Activated CD8-positive, alpha-beta memory T cell treated with anti-CD3 and anti-CD28 coated beads for 36 hours (primary cell): ENCODE measurements at regions not wholly inside any gene's neighbourhood (a gene's known extent, or its start where the extent isn't known, plus 50 kb on each side); places are given as distances from the start of the nearest gene placed in this dataset.
"Not testable (repeated sequence)": the region's sequence is repeated elsewhere in the genome, so short reads cannot be mapped to it uniquely, and the experiment has no call there.

Experiments used
- CTCF ChIA-PET: fragments of 350-600 bp; sonication (Branson Sonifier 250); formaldehyde crosslinking; loops from one replicate; lab custom pipeline; 2021; ENCODE audit warnings: antibody characterized with exemption; lab: Charles Lee
- POLR2A ChIA-PET: fragments of 350-600 bp; sonication (Branson Sonifier 250); formaldehyde crosslinking; loops from one replicate; lab custom pipeline; 2021; ENCODE audit warnings: antibody characterized with exemption; lab: Charles Lee

DNA sequence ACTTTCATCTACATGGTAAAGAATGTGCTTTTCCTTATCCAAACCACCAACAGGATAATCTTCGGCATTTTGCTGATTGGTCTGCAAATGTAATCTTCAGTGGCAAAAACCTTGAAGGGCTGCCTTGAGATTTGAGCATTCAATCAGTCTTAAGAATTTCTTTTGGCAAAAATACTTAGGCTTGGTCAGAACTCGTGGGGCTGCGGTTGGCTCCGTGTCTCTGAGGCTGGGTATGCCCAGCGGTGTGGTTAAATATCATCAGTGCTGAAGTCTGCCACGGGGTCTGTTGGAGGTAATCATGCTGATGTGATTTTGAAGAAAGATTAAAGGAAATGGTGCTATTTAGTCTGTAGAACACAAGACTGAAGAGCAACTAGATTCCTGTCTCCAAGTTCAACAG is 262.6 kb downstream of the EN1 start:
- ChIA-PET CTCF (no interaction called here), POLR2A (no interaction called here)

DNA sequence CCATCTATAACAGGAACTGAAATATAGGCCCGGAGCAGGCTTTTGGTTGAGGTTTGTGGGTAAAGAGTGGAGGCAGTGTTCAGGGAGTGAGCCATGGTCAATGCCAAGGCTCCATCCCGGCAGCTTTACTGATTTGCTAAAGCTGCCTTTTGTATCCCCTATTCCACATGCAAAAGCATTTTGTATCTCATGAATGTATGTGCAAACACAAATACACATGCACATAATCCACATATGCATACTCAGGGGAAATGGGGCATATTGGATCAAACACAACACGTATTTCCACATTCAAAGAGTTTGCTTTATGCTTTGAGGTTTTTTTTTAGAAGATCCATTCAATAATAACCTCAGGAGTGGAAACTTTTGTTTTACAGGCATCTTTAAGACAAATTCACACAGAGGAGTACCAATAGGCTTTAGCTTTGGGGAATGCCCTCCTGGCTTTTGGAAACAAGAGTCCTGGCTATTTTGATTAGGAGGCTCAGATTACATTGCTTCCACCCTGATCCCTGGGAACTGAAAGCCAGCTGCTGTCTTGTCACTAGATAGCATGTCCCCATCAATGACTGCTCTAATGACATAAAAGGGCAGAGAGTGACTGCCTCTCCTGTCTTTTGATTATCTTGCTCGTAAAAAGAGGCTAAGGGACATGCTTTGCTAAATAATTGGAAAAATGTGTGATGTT is 263.2 kb downstream of the EN1 start:
- POLR2A ChIA-PET: no interaction called here
- CTCF ChIA-PET: no interaction called here

DNA sequence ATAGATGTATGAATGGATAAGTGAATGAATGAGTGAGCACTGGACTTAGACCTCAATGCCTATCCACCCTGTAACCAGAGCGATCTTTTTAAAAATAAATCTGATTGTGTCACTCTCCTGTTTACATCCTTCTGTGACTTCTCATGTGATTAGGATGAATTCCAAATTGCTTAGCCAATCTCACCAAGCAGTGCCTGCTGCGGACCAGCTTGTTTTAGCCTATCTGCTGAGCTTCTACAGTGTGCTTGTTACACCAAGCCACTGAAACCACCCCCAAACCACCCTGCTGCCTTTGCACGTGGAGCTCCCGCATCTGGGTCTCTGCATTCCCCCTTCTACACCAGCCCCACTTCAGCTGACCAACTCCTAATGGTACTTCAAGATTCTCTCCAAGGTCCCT is 265.4 kb downstream of the EN1 start:
- ChIA-PET POLR2A (no interaction called here), CTCF (no interaction called here)

DNA sequence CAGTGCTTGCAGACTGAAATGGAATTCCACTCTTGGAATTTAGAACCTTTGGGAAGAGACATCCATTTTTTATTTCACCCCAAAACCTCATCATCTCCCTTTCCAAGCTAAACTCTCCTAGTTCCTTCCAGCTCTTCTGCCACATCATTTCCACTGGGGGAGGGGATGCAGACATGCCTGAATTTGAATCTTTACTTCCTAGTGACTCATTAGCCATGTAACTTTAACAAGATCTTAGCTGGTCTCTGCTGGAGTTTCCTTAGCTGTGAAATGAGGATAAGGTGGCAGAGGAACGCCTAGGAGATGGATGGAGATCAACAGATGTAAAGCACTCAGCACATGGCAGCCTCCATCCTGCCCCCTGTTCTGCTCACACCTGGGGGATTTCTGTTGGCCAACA is 266.8 kb downstream of the EN1 start:
- ChIA-PET POLR2A (no interaction called here), CTCF (no interaction called here)

DNA sequence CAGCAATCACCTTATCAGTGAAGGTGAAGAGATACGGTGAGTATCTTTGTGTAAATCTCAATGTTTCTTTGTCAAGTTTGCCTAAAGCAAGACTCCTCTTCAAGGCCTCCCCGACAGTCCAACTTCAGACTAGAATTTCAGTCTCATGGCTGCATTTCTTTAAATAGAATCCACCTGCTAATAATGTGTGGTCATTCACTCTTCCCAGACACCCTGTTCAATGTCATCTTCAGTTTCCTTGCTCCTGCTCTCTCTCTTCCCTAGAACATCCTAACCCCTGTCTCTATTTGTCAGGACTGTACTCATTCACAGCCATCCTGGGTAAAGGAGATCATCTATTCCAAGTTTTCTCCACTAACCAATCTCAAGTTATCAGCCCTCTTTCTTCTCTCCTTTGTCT is 267.3 kb downstream of the EN1 start:
- POLR2A ChIA-PET: no interaction called here
- CTCF ChIA-PET: no interaction called here

DNA sequence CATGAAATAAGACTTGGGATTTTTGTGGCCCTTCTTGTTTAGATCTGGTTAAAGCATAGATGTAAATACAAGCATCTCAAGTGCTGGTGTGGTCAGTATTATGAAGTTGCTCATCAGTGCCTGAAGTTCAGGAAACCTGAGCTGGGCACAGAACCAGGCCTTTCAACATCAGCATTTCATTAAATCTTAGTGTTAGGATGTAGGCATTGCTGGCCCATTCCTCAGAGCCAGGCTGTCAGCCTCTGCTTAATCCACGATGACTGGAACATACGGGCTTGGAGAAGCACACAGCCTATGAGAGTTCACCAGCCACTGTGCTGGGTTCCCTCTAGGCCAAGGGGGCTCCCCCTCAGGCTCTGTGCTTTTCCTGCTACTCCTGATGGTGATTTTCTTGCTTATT is 270.2 kb downstream of the EN1 start:
- CTCF ChIA-PET: no interaction called here
- POLR2A ChIA-PET: no interaction called here

DNA sequence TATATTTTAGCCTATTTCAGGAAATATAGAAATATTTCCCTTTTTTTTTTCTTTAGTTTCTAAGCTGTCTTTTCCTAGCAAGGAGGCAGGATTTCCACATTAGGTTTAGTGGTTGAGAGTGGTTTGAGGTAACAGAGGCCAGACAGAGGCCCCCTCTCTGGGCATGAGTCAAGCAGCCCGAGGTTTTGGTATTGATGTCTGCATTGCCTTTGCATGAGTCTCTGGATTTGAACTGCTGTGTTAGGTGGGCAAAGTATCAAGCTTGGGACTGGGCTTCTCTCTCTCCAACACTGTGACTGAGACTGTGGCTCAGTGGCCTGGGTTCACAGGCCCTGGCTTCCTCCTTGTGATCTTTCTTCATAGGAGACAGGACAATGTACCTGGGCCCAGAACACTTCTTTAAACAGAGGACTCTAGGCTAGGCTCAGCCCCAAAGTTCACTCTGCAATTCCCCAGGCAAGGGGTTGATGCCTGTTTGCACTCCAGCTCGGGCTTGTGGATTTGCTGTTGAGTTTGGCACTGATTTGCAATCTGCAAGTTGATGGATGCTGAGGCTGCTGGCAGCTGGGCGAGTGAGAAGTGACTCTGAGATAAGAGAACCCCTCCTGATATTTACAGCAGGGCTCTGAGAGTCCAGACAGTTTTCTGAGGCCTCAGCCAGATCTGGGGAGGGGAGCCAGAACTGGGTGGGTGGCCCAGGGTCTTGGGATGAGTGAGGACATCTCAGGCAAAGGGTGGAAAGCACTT is 271.2 kb downstream of the EN1 start:
- ChIA-PET POLR2A (no interaction called here), CTCF (no interaction called here)

DNA sequence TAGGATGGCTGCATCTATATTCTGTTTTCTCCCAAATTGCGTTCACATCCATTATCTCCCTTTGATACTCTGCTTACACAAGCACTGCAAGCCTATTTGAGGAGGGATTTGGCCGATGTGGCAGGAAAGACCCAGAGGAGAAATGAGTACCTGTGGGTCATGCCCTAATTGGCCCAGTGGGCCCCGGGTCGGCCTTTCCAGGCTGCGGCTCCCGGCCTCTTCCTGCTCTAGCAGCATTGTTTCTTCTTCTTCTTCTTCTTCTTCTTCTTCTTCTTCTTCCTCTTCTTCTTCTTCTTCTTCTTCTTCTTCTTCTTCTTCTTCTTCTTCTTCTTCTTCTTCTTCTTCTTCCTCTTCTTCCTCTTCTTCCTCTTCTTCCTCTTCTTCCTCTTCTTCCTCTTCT is 275.1 kb downstream of the EN1 start:
- CTCF ChIA-PET, POLR2A ChIA-PET: not testable (repeated sequence)

DNA sequence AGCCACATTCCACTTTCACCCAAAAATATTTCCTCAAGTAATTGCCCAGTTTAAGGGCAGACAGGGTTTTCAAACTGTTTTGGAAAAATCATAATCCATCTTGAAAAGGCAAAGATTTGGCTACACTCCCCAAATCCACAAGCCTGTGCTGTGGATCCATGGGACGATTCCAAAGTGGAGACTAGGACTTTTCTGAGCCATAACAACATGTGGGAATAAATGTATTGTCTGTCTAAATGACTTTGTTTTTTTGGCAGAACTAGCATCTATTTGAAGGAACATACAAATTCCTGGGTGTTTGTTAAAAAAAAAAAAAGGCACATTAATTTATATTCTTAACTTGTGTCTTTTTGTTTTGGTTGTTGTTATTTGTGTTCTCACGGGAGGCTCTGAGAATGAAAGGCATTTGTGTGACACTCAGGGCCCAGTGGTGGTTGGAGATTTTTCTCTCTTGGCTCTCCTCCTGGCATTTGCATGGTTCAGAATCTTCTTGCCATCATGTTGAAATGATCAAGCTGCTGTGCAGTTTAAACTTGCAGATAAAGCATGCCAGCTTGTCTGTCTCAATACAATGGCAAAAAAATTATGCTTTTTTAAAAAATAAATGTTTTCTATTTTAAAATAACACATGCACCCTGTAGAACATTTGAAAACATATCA is 277.4 kb downstream of the EN1 start:
- POLR2A ChIA-PET: no interaction called here
- CTCF ChIA-PET: no interaction called here

DNA sequence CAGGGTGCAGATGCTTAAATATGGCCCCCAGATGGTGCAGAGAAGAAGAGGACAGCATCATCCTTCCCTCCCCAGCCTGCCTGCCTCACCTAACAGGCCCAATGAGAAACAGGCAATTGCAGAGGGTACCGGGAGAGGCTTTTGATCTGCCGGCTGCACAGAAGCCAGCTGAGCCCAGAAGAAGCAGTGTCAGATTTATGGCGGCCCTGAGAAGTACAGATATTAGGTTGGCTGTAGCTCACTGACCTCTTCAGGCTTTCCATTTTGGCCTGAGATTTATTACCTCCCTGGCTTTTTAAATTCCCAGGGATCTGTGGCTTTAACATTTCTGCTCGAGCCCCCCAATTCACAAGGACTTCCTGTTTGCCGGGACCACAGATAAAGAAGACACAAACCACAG is 278.7 kb downstream of the EN1 start:
- ChIA-PET CTCF (no interaction called here), POLR2A (no interaction called here)

DNA sequence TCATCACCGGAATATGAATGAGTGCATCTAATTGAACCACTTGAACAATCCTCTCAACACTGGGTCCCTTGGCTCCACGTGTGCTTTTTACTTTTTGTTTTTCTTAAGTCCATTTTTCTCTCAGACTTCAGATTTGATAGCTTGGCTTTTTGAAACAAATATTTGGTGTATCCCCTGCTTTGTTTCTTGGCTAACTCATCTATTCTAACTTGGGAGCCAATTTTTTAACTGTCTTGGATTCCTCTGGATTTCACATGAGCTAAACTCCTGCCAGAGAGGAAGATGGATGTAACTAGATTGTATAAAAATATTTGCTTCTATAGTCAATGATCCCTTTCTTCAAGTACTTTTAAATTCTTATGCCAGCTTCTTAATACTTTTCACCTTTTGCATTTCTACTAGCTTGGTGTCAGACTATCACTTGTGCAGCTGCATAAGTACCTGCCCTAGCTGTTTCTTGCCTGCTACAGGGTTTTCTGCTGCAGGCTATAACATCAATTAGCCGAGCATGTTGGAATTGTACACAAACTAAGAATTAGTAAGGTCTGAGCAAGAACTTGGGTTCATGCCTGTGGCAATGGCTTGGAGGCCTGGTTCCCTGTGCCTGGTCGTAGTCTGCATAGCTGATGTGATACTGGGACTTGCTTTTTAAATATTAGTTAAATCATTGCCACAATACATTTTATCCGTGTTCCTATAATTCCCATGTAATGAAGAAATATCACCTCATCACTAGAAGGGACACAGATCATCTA is 281.5 kb downstream of the EN1 start:
- CTCF ChIA-PET: no interaction called here
- POLR2A ChIA-PET: no interaction called here

DNA sequence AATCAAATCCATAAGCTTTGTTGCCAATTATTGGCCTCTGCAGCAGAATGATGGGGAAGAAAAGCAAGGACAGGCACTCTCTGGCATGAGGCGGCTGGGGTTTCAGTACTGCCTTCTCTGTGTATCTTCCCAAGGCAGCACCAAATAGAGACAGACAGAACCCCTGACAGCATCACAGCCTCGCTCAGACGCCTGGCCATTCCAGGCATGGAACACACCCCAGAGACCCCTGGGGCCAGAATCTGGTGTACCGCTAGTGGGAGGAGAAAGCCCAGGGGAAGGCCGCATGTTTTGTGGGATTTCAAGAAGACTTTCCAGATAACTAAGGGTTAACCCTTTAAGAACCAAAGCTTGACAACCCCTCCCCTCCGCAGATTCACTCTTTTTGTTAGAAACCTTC is 282.1 kb downstream of the EN1 start:
- CTCF ChIA-PET: no interaction called here
- POLR2A ChIA-PET: no interaction called here

DNA sequence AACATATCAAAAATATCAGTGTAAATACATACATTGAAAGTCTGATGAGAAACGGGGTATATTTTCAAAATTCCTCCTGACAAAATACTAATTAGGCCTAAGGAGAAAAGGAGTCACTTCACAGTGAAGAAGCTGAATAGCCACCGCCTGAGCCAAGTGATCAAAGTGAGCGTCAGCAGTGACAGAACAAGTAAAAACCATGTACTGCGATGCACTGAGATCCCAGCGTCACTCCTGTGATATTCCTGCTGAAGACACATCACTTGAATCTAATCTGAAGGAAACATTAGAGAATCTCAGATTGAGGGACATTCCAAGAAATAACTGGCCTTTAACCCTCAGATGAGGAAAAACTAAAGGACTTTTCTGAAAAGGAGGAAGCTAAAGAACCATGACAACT is 285.3 kb downstream of the EN1 start:
- POLR2A ChIA-PET: no interaction called here
- CTCF ChIA-PET: no interaction called here

DNA sequence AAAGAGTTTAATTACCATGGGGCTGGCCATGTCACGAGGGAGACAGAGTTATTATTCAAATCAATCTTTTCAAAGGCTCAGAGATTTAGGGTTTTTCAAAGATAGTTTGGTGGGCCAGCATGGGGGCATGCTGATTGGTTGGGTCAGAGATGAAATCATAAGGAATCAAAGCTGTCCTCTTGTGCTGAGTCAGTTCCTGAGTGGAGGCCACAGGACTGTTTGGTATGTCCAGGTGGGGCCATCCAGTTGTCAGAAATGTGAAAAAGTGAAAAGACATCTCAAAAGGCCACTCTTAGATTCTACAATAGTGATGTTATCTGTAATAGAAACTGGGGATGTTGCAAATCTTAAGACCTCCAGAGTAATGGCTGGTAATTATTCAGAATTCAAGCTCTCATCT is 288.6 kb downstream of the EN1 start:
- ChIA-PET POLR2A (no interaction called here), CTCF (no interaction called here)

DNA sequence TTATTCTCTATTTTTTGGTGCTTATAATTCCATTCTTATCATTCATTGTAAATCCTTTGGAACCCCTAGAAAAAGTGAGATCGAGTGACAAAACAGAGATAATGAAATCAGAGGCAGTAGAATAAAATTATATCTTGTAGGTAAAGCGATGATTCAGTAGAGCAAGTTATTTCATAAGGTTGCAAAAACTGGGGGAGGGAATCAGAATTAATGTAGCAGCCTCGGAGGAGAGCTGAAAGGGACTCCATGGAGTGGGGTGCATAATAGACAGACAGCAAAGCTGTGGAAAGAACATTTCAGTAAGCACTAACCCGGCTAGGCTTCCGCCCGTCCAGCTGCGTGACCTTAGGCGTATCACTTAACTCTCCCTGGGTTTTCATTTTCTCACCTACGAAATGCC is 289.7 kb downstream of the EN1 start:
- ChIA-PET POLR2A (no interaction called here), CTCF (no interaction called here)

DNA sequence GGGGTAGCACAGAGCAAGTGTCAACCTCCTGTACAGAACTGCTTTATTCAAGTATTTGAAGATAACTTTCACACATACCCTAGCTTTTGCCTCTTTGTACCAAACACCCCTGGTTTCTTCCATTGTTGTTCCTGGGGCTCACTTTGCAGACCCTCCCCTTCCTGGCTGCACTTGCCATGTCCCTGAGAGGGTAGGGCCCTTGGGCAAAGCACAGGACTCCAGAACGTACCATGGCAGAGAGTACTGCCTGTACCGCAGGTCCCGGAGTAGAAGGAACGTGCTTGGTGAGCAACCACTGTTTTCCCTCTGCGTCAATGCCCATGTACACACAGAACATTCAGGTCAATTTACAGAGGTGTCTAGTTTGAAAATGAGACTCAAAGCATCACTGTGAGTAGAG is 290.4 kb downstream of the EN1 start:
- POLR2A ChIA-PET: no interaction called here
- CTCF ChIA-PET: no interaction called here

DNA sequence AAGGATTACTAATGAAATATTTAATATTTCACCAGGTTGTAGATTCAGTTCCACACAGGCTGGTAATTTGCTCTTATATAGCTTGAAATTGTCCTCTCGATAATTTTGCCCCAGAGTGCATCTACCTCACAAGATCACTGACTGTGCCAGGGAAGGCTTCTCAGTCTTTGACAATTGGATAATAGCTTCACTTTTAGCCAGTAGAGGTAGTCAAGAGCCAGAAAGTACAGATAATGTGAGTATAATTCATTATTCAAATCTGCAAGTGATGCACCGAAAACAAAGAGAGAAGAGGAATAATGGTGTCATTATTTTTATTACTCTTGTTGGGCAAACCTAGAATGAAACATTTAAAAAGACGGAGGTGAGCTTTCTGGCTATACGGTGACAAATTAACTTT is 292.8 kb downstream of the EN1 start:
- CTCF ChIA-PET: no interaction called here

DNA sequence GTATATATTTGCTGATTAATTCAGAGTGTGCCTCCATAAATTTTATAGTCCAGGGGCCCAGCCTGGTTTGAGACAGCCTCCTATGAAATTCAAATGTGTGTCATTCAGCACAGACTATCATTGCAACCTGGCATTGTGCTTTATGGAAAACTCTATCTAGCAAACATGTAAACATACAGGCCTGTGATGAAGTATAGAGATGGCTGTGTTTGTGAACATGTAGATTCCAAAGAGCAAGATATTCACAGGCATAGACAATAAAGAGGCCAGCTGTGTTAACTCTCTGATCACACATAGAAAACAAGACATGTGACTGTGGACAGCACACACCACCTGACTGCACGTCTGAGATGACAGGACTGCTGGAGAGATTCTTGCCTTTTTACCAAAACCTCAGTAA is 297.9 kb downstream of the EN1 start:
- CTCF ChIA-PET: no interaction called here

More for the DNA sequence above, 292.8 kb downstream of the EN1 start:
- POLR2A ChIA-PET: no interaction called here

DNA sequence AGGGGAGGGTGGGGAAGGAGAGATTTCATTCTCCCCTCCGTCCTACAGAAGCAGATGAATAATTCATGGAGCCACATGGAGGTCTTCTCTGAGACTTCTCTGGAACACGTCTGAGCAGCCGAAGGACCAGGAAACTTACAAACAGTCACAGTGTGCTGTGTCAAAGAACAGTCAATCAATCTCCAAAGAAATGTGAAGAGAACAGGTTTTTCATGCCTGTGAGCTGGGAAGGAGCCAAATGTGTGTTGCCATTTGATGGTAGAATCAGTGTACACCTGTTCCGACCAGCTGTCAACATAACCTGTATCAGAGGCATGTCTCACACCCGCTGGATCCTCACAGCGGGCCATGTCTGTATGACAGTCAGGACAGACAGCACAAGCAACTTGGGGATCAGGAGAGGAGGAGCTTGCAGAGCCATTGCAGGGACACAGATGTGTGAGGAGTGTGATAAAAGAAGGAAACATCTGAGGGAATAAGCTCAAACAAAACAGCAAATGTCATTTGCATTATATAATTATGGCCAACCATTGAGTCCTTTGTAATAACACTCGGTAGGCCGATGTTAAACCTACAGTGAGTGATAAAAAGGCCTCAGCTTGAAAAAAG is 298.5 kb downstream of the EN1 start:
- CTCF ChIA-PET: no interaction called here
- POLR2A ChIA-PET: no interaction called here

More for the DNA sequence above, 297.9 kb downstream of the EN1 start:
- POLR2A ChIA-PET: no interaction called here

DNA sequence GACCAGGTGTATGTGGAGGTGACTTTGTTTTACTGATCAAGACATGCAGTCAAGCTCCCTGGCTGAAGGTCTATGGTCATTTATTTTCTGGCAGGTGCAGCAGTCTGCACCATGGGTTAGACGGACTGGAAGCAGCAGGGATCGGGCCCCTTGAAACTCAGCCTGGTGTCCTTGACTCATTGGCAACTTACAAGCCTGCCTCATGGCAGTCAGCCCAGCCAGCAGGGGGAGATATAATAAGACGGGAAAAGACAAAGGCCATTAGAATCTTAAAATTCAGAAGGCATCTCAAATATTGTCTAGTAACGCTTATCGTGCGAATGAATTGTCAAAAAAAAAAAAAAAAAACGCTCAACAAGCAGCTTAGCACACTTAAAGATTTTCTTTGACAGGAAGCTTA is 308.2 kb downstream of the EN1 start:
- POLR2A ChIA-PET: no interaction called here
- CTCF ChIA-PET: no interaction called here
